Spleen (tissue), 11 donors: ENCODE measurements at regions not wholly inside any gene's neighbourhood (a gene's known extent, or its start where the extent isn't known, plus 50 kb on each side); places are given as distances from the start of the nearest gene placed in this dataset.

ENCODE experiments used
- DNase-seq: peaks from one replicate; pipeline ENCODE4 v3.0.0-alpha.2; 2020
- H3K27ac ChIP-seq, 8 donors: fragments of 200-600 bp; sonication (generic) in 7 of 8; 1 replicate in 4 of 8; 2 replicates in 4 of 8; pipeline versions ENCODE4 v1.5.0 to v1.8.0; 2016 to 2021; ENCODE audit warnings: inconsistent platforms in 4 of 8, mild to moderate bottlenecking in 4 of 8, moderate library complexity in 1 of 8
- H3K27me3 ChIP-seq, 7 donors: fragments of 200-600 bp; sonication (generic) in 6 of 7; replicated peaks in 1 of 7; 1 replicate in 4 of 7; 2 replicates in 3 of 7; pipeline versions ENCODE4 v1.5.0 to v1.8.0; 2016 to 2021; ENCODE audit warnings: inconsistent platforms in 3 of 7, mild to moderate bottlenecking in 1 of 7
- H3K36me3 ChIP-seq, 6 donors: fragments of 200-600 bp; sonication (generic) in 5 of 6; 1 replicate in 4 of 6; 2 replicates in 2 of 6; pipeline versions ENCODE4 v1.5.0 to v1.8.0; 2016 to 2021; ENCODE audit warnings: inconsistent platforms in 2 of 6
- H3K4me1 ChIP-seq, 6 donors: fragments of 200-600 bp; sonication (generic) in 5 of 6; 1 replicate in 3 of 6; 2 replicates in 3 of 6; pipeline versions ENCODE4 v1.5.0 to v1.8.0; 2016 to 2021; ENCODE audit warnings: inconsistent platforms in 3 of 6
- H3K4me3 ChIP-seq, 8 donors: fragments of 200-600 bp; sonication (generic) in 7 of 8; 1 replicate in 4 of 8; 2 replicates in 4 of 8; pipeline versions ENCODE4 v1.5.0 to v1.8.0; 2016 to 2021; ENCODE audit warnings: inconsistent platforms in 4 of 8, mild to moderate bottlenecking in 4 of 8, moderate library complexity in 2 of 8
- H3K9me3 ChIP-seq, 8 donors: fragments of 200-600 bp; sonication (generic) in 7 of 8; 1 replicate in 4 of 8; 2 replicates in 4 of 8; pipeline versions ENCODE4 v1.5.0 to v1.8.0; 2016 to 2021; ENCODE audit warnings: inconsistent platforms in 4 of 8
- CTCF ChIP-seq, 11 experiments: fragments of 200-600 bp in 7 of 11; fragments of 450-650 bp in 4 of 11; sonication (generic) in 4 of 11; IDR thresholded peaks in 8 of 11; conservative IDR thresholded peaks in 3 of 11; 1 replicate in 7 of 11; 2 replicates in 4 of 11; pipeline versions ENCODE4 v1.4.0 to v1.8.0; 2016 to 2021; ENCODE audit warnings: antibody characterized with exemption in 11 of 11, inconsistent platforms in 4 of 11, mild to moderate bottlenecking in 1 of 11
- POLR2A ChIP-seq, 3 donors: fragments of 450-650 bp; IDR thresholded peaks; one replicate each; pipeline ENCODE4 v1.5.1; 2017; ENCODE audit warnings: antibody characterized with exemption in 3 of 3, mild to moderate bottlenecking in 1 of 3
- POLR2AphosphoS5 ChIP-seq, 3 donors: sonication (generic); formaldehyde crosslinking; IDR thresholded peaks; one replicate each; pipeline ENCODE4 v1.5.1; 2017; ENCODE audit warnings: antibody characterized with exemption in 3 of 3
- WGBS, 5 donors: extraction: QIAGEN DNeasy Blood & Tissue Kit in 3 of 5; methylation state at CpG; one replicate each; pipeline versions ENCODE4 v1.1.5 to v1.1.7; 2013 to 2018; 5-methylcytosine and 5-hydroxymethylcytosine counted together
- intact Hi-C: fragments of 100-400 bp; cut with DNase I; formaldehyde crosslinking; loops from one replicate; pipeline ENCODE4 v1.15.0; 2023; ENCODE audit warnings: low total_unique reads
- donor health status: healthy with polysubstance abuse.
- donor health status: DM: no; HTN: no; CAD: no; lungs with moderate emphysema.
- donor health status: DM: no; HTN: no; CAD: no.
- donor health status: Bipolar disorder and iron deficiency.
- donor health status: healthy.
- donor health status: DM: no; HTN: no; CAD: no.
- donor health status: DM: yes; HTN: yes; CAD: no.

GRCh38 chr2:204081487-204082425 lies 145.2 kb downstream of the ICOS start:
- WGBS, 5 donors: 88 to 92% (median 88%) methylated on average over 12 of the region's 12 CpGs
- DNase-seq: no peak
- no peak overlapping the region for H3K4me3 ChIP-seq
- H3K4me1 ChIP-seq: no peaks in the 10 kb centered on the region
- H3K27ac ChIP-seq: no peak overlapping the region
- no peaks in the 10 kb centered on the region for H3K9me3 ChIP-seq
- H3K36me3 ChIP-seq: no peaks in the 10 kb centered on the region
- no peak for TF ChIP-seq POLR2AphosphoS5 (IDR thresholded peaks at IDR 0.05)
- TF ChIP-seq POLR2A (IDR thresholded peaks at IDR 0.05): no peak
- no peak for TF ChIP-seq CTCF (IDR thresholded peaks at IDR 0.05 in 8 of 11, conservative IDR thresholded peaks at IDR 0.05 in 3 of 11)
- intact Hi-C loops: no loop called here
- no peaks in the 10 kb centered on the region for H3K27me3 ChIP-seq

- WGBS, 5 donors: 37 to 82% (median 80%) methylated on average over 1 of the region's 1 CpG
- intact Hi-C loops: no loop called here
These were observed 149.6 kb downstream of the ICOS start for GRCh38 chr2:204086167-204086566.

GRCh38 chr2:204089105-204089504 lies 152.5 kb downstream of the ICOS start:
- Histone ChIP-seq H3K36me3 (no peaks in the 10 kb centered on the region), H3K27ac (no peak overlapping the region), H3K27me3 (no peaks in the 10 kb centered on the region), H3K9me3 (peaks cover 0 to 19% (median 10%) of the 10 kb centered on the region in 8 donors), H3K4me3 (no peak overlapping the region), H3K4me1 (no peaks in the 10 kb centered on the region)
- no peak for TF ChIP-seq POLR2A (IDR thresholded peaks at IDR 0.05)
- TF ChIP-seq POLR2AphosphoS5 (IDR thresholded peaks at IDR 0.05): no peak
- TF ChIP-seq CTCF (IDR thresholded peaks at IDR 0.05 in 8 of 11, conservative IDR thresholded peaks at IDR 0.05 in 3 of 11): no peak
- intact Hi-C loops: no loop called here
- 91 to 98% (median 94%) methylated on average over 2 of the region's 2 CpGs for WGBS, 5 donors
- no peak for DNase-seq

More at GRCh38 chr2:204086167-204086566, 149.6 kb downstream of the ICOS start:
- Histone ChIP-seq H3K4me3 (no peak overlapping the region), H3K27ac (no peak overlapping the region), H3K4me1 (no peaks in the 10 kb centered on the region), H3K36me3 (no peaks in the 10 kb centered on the region), H3K9me3 (no peaks in the 10 kb centered on the region), H3K27me3 (no peaks in the 10 kb centered on the region)
- no peak for TF ChIP-seq POLR2AphosphoS5 (IDR thresholded peaks at IDR 0.05)
- no peak for DNase-seq

- TF ChIP-seq POLR2A (IDR thresholded peaks at IDR 0.05) (no peak), CTCF (IDR thresholded peaks at IDR 0.05 in 8 of 11, conservative IDR thresholded peaks at IDR 0.05 in 3 of 11) (no peak), POLR2AphosphoS5 (IDR thresholded peaks at IDR 0.05) (no peak)
- Histone ChIP-seq H3K4me3 (no peak overlapping the region), H3K4me1 (no peaks in the 10 kb centered on the region), H3K27me3 (no peaks in the 10 kb centered on the region), H3K36me3 (no peaks in the 10 kb centered on the region), H3K27ac (no peak overlapping the region), H3K9me3 (peaks cover 0 to 19% (median 10%) of the 10 kb centered on the region in 8 donors)
- no peak for DNase-seq
- WGBS, 5 donors: 79 to 92% (median 89%) methylated on average over 4 of the region's 4 CpGs
- intact Hi-C loops: no loop called here
These were observed 153.0 kb downstream of the ICOS start for GRCh38 chr2:204089574-204089973.
